GM18520 (cell line): ENCODE measurements at regions not wholly inside any gene's neighbourhood (a gene's known extent, or its start where the extent isn't known, plus 50 kb on each side); places are given as distances from the start of the nearest gene placed in this dataset.
"Not testable (repeated sequence)": the region's sequence is repeated elsewhere in the genome, so short reads cannot be mapped to it uniquely, and the experiment has no call there.

Source experiments
- ATAC-seq: cut with Tn5 transposase; IDR thresholded peaks from one replicate; pipeline ENCODE4 v1.9.1; 2021; ENCODE audit not compliant: unreplicated experiment

DNA sequence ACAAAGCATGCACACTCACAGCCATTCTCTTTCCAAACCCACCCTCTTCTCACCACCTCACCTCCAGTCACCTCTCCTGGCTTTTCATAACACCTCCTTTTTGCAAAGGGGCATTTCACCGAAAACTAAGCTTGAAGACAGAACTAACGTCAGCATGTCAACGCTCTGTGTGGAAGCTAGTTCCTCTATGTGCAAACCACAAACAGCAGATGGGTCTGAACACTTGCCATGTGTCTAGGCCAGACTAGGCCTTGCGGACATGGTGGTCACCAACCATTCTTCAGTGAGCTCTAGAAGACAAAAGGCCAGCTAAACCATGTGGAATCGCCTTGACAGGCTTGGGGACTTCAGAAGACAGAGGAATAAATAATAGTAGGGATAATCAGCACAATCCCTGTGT, 148.5 kb downstream of the TXNL1 start:
- ATAC-seq, result no peak

DNA sequence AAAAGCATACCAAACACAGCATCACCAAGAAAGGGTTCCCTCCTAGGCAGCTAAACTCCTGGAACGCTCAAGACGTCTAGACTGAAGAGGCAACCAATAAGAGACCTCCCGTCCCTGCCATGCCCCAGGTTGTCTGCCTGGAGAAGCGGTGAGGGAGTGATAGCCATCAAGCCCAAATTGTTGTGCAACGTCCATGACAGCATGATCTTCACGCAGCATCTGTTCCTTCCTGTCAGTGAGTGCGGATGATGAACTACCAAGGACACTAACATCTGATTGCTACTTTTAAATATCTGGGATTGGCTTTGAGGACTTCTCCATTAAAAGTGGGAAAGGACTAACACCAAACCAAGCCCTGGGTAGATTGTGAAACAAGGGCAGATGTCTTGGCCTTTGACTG, 149.7 kb downstream of the TXNL1 start:
- no peak for ATAC-seq

DNA sequence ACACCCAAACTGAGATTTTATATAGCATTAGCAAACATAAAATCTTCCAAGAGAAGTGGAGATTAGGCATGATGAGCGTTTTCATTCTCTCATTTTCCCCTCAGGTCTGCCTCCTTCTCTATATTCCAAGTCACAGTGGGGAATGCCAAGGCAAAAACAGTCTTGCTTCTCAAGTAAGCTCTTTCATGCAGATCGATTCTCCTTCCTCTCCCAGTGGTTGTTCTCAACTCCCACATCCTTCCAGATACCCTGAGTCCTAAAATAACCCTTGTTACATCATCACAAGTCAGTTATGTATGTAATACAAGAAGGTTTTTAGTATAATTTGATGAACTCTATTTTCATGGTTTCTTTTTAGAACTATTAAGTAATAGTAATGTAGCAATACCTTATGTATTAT, 150.6 kb downstream of the TXNL1 start:
- no peak for ATAC-seq

DNA sequence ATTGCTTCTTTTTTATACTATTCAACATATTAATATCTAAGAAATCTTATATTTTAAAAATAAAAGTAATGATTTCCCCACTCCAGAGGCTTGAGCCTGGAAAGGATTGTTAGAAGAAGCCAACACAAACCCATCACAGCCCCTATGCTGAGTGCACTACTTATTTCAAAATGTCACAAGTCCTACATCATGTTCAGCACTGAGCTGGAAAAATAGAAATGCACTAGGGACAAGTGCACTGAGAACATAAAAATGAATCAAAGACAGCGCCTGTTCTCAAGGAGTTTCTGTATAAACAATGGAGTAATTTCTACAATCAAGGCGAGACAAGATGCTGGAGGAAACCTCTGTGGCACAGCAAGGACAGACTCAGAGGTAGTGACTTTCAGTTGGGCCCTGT, 155.0 kb downstream of the TXNL1 start:
- no peak for ATAC-seq

DNA sequence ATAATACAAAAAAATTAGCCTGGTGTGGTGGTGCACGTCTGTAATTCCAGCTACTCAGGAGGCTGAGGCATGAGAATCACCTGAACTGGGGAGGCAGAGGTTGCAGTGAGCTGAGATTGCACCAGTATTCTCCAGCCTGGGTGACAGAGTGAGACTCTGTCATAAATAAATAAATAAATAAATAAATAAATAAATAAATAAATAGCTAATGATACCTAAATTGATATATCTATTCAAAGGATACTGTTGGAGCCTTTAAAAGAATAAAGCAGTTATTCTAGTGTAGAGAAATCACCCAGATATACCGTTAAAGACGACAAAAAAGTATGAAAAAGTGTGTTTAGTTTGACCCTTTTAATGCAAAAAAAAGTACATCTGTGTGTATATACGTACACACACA, 155.6 kb downstream of the TXNL1 start:
- ATAC-seq, result not testable (repeated sequence)

DNA sequence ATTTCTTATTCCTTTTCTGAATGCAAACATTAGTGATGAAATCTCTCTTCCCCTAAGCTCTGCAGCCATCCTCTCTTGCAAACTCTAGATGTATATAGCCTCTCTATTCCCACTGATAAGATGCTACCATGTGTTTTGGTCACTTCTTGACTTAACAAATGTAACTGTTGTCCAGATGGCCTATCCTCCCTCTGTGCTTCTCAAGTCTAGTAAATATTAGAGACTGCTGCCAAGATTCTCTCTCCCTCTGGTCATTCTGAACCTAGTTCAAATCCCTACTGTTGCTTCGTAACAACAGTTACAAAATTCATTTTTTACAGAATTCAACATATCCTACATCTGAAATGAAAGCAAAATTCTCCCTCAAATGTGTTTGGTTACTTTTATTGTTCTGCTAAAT, 156.6 kb downstream of the TXNL1 start:
- ATAC-seq, result no peak

DNA sequence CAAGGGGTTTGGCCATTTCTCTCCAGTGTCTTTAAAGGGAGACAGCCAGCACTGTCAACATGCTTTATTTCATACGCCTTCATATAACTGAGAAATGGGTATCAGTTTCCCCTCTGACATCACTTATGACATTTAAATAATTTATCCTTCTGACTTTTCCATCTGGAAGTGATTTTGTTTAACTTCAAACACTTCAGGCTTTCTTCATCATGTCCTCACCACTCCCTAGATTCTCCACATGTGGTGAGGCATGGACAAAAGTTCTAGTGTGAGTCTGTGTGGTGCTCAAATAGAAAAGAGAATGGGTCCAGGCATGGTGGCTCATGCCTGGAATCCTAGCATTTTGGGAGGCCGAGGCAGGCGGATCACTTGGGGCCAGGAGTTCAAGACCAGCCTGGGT, 158.6 kb downstream of the TXNL1 start:
- no peak for ATAC-seq

DNA sequence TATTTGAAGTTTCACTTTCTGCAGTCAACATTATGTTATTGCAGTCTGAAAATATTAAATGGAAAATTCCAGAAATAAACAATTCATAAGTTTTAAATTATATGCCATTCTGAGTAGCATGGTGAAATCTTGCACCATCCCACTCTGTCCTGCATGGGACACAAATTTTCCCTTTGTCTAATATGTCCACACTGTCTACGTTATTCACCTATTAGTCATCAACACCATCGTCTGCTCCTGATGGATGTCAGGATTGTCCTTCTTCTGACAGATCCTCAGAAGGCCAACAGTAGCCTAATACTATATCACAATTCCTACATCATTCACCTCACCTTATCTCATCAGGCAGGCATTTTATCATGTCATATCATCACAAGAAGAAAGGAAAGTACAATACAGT, 163.1 kb downstream of the TXNL1 start:
- ATAC-seq, result no peak

DNA sequence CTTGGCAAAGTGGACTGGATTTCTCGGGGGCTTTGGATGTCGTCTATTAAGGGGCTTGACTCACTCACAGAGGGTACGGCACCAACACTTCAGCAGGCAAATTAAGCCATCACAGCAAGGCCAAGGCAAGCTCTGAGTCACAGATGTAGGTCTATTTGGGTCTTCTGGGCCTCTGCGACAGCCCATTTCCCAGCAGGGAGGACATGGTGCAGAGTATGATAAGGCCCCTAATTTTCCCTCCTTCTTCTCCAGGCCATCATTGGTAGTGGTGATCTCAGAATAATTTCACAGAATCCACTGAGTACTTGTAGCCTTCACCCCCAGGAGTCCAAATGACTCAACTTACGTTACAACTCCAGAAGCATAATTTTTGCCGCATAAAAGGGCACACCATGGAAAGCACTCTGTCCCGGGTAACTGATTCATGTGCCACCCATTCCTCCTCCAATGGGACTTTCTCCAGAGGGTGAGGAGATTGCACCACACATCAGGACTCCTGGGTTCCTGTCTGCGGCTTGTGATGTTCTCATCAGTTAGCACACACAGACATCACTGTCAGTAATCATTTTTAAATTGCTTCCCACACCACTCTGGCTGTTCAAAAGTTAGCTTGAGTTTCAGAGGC, 164.9 kb downstream of the TXNL1 start:
- no peak for ATAC-seq

DNA sequence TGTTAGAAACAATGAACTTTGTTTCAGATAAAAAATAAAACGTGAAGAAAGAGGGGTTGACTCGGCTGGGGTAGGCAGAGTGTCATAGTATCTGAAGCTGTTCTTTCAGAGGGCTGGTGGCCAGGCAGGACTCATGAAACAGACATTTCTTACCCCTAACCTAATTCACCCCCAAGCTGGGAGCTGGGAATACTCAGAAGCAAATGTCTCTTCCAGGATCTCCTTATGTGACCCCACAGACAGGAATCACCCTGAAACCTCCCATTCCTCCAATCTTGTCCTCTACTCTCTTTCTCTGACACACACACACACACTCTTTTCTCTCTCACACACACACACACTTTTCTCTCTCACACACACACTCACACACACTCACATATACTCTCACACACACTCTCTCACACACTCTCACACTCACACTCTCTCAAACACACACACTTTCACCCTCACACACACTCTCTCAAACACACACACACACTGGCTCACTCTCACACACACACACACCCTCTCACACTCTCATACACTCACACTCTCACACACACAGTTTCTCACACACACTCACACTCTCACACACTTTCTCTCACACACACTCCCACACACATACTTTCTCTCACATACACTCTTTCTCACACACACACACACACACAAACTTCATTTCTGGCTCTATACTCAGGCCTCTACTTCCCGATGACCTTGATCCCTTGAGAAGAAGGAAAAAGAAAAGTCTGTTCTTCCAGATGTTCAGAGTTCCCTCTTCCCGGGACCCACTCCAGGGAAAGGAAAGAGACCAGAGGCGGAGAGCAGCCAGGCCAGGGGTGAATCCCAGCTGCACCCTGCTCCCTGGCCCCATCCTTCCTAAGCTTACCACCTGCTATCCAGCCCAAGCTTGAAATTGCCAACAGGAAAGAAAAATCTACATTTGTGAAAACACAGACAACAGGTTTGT, 167.7 kb downstream of the TXNL1 start:
- no peak for ATAC-seq

DNA sequence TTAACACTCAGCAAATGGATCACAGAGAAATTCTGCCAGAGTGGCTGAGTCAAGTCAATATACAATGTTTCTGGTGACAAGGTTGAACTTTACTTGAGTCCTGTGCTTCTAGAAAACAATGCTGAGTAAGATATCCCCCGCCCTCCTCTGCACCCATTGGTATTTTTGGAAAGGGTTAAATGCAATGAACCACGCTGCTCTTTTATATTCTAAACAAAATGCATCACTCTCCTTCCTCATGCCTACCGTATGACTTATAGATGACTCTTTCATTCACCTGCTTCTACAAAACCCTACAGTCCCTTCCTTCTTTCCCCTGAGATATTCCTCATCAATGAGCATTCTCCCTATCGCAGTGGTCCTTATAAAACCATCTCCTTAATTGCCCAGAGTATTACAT, 168.8 kb downstream of the TXNL1 start:
- no peak for ATAC-seq

DNA sequence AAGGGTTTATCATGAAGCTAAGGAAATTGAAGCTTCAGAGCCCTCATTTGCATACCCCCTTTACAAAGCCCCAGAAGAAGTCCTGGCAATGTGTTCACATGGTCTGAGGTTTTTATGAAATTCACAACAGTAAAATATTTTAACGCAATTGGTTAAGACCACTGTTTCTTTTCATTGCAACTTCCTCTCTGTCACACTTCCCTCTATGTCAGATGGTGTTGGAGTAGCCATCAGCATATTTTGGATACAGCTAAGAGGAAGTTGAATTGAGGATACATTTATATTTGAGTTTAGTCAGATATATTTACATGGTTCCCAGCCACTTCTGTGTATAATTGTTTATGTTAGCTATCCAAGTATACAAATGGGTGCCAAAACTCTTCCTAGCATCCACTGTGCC, 170.0 kb downstream of the TXNL1 start:
- no peak for ATAC-seq

DNA sequence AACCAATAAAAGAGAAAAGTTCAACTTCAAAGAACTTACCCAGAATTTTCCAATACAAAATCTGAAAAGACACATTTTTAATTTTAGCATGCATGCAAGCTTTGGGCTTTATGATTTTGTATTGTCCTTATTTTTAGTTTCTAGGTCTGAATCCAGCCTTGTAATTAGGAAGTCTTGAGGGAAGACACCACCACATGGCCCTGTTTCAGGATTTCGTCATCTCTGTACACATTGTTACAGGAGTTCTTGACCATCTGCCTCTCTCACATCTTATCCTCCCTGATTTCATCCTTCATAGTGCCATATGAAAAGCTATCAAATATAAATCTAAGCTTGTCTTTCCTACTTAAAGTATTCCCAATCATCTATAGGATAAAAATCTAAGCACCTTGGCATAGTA, 176.1 kb downstream of the TXNL1 start:
- no peak for ATAC-seq

DNA sequence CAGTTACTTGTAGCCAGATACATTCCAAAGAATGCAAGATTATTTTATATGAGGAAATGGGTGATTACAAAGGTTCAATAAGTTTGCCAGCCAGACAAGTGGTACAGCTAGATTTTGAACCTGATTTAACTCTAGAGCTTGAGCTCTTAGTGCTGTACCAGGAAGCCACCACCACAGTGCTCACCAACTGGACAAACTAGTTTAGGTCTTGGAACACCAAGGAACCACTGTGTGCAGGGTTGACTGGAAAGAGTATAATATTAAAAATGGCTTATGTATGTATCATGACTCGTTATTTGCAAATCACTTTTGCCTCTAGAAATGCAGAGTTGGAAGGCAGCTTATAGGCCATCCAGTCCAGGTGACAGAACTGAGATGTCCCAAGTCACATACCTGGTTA, 177.2 kb downstream of the TXNL1 start:
- no peak for ATAC-seq

DNA sequence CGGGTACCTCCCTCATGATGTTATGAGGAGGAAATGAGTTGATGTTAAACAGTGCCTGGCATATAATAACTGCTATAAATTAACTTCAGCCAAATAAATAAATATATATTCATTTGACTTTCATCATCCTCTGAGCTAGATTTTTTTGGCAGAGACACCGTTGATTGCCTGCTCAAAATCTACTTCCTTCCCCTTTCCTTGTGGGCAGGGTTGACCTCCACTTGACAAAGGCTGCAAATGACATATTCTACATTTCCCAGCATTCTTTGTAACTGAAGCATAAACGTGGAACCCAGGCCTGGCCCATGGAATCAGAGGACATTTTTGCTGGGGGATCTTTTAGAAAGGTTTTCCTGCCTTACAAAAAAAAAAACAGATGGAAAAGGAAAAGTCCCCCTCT, 177.8 kb downstream of the TXNL1 start:
- ATAC-seq, result no peak

DNA sequence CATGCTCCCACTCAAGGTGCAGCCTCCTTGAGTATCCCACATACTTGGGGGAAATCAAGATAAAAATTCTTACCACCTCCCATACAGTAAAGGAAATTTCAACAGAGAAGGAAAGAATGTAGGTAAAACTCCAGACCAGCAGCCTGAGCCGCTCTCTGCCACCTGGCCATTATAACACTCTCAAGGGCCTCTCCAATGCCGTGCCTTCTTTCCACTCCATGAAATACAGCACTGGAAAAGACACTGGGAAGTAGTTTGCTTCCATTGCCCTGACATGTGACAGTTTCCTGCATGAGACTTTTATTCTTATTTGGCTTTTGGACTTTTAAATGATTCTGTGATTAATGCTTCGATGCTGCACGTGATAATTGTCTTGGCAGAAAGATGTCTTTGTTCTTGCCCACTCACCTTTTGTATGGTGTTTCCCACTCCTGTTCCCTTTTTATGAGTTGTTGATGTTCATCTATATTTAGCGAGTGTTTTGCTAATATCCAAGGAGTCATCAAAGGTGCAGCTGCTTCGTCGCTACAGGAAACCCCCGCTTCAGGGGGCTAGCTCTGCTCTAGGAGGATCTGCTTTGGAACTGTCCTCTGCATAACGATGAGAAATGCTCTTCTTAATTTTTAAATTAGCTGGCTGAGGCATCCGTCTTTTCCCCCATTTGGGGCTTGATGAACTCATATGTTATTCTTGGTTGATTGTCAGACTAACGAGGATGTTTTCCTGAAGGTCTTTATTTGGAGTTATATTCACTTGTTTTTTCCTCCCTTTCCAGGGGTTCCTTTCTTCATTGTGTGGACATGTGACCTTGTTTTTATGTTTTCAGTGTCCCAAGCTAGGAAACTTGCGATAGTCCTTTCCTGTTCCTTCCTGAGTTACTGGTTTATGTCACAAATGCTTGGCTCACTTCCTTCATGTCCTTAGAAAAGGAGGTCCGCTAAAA, 179.4 kb downstream of the TXNL1 start:
- ATAC-seq, result no peak

DNA sequence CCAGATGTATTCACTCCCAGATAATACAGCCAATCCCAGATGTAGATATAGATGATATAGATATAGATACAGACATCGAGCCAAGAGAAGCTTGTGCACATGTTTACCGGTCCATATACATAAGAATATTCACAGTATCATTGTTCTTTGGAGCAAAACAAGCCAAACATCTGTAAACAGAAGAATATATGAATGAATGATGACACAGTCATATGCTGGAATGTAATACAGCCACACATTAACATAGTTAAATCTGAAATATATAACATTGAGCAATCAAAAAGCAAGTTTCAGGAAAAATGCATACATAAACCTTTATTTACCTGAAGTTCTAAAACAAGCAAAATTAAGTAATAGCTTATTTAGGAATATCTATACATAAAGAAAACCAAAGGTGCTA, 182.5 kb downstream of the TXNL1 start:
- no peak for ATAC-seq

DNA sequence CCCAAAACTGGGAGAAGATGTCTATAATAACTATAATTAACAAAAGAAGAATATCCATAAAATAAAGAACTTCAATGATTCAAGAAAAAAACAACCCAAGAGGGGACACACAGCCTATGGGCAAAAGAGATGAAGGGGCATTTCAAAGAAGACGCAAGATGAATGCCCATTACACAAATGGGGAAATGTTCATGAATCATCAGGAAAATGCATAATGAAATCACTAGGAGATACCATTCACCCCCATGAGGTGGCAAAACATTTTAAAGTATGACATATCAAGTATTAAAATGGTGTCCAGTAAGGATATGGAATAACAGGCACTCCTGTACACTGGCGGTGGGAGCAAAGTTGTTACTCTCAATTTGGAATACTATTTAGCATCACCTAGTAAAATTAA, 183.3 kb downstream of the TXNL1 start:
- no peak for ATAC-seq

DNA sequence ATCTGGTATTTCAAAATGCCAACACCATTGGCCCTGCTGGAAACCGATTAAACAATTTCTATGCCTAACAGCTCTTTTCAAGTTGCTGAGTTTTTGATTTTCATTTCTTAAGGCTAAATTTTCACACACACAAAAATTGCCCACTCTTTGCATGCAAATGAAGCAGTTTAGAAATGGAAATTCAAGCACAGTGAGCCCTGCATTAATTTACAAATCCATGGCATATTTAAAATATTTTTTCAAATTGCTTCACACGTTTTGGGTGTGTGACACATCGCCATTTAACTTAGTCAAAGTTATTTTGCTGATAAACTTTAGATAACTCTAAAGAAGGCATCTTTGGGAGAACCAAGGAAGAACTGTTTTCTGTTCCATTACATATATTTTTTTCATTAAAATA, 184.8 kb downstream of the TXNL1 start:
- no peak for ATAC-seq

DNA sequence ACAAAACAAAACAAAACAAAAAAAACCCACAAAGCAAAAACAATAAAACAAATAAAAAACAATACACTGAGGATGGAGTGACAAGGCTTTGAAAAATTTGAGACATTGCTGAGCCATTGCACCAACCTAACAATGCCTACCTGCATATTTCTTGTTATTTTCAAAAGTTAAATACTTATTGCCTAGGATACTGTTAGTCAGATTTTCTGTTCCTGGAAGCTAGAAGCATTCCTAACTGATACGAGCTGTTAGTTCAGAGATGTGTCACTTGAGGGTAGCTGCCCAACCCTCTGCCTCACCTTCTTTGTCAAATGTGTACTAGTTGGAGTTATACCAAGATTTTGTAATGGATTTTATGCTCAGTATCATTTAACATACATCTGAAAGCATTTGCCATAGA, 187.2 kb downstream of the TXNL1 start:
- ATAC-seq, result no peak

DNA sequence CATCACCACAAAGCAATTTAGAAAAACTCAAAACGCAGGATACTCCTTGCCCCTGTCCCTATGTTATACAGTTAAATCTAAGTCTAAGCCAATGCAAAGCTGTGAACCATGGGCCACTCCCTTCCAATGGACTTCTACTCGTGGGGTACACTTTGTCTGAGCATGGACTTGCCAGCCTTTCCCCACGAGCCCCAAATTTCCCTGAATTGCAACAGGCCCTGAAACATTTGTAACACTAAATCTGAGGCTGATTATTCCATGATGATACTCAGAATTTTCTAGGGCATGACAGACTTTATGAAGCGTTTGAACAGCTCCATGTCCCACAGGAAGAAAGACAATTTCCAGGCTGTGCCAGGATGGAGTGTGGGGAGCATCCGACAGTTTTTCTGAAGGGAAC, 189.6 kb downstream of the TXNL1 start:
- no peak for ATAC-seq

DNA sequence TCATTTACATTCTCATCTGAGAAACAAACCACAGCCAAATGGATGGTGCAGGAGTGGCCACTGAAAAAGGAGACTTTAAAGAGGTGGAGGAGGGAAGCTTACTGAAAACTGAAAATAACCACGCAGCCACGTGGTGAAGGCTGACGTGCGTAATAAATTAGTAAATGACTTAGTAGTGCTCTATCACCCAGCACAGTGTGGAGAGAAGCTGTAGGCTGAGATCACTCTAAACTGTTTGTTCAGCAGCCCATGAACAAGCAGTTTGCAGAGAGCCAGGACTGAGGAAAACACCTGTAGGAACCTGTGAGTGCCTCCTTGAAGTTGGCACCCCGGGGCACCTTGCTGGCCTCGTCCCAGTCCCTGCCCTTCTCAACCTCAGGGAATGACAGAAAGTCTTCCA, 193.0 kb downstream of the TXNL1 start:
- no peak for ATAC-seq
